ENCODE measurements at regions not wholly inside any gene's neighbourhood (a gene's known extent, or its start where the extent isn't known, plus 50 kb on each side); places are given as distances from the start of the nearest gene placed in this dataset.
A peak's percentile ranks its signal among the peaks of the same experiment; 100 is the strongest.
"Not testable (repeated sequence)": the region's sequence is repeated elsewhere in the genome, so short reads cannot be mapped to it uniquely, and the experiment has no call there.

GRCh38 chr4:15198070-15198727 is 195.9 kb downstream of the CPEB2 start:
- Histone ChIP-seq H3K27ac (ENCODE audit: low read depth in 1 of 2, low read length in 1 of 2) (no peak overlapping the region), H3K36me3 (ENCODE audit: control insufficient read depth in 4 of 4, insufficient read depth in 4 of 4, low read length in 4 of 4) (no peaks in the 10 kb centered on the region), H3K9ac (ENCODE audit: insufficient read depth in 1 of 2, low read length in 2 of 2) (no peak overlapping the region), H3K4me1 (ENCODE audit: control insufficient read depth in 5 of 5, insufficient read depth in 5 of 5, low read length in 5 of 5) (no peaks in the 10 kb centered on the region), H3K9me3 (ENCODE audit: control insufficient read depth in 4 of 4, insufficient read depth in 3 of 4, low read length in 3 of 4) (no peaks in the 10 kb centered on the region), H3K27me3 (ENCODE audit: control insufficient read depth in 3 of 3, insufficient read depth in 3 of 3, low read length in 2 of 3) (no peaks in the 10 kb centered on the region), H3K4me3 (no peak overlapping the region)
- WGBS, 2 donors, result 70 to 81% methylated on average over 11 of the region's 11 CpGs
- no peak for TF ChIP-seq CTCF (IDR thresholded peaks at IDR 0.05; ENCODE audit: control extremely low read depth, extremely low read depth)
- ATAC-seq (ENCODE audit: insufficient read depth, low FRiP score), result no peak
- DNase-seq, result peak in 1 of 3 donors; percentile 9

GRCh38 chr4:15201782-15202181 is 199.5 kb downstream of the CPEB2 start:
- TF ChIP-seq CTCF (IDR thresholded peaks at IDR 0.05; ENCODE audit: control extremely low read depth, extremely low read depth), result no peak
- Histone ChIP-seq H3K4me3 (no peak overlapping the region), H3K9ac (ENCODE audit: insufficient read depth in 1 of 2, low read length in 2 of 2) (no peak overlapping the region), H3K36me3 (ENCODE audit: control insufficient read depth in 4 of 4, insufficient read depth in 4 of 4, low read length in 4 of 4) (no peaks in the 10 kb centered on the region), H3K27me3 (ENCODE audit: control insufficient read depth in 3 of 3, insufficient read depth in 3 of 3, low read length in 2 of 3) (no peaks in the 10 kb centered on the region), H3K27ac (ENCODE audit: low read depth in 1 of 2, low read length in 1 of 2) (no peak overlapping the region), H3K9me3 (ENCODE audit: control insufficient read depth in 4 of 4, insufficient read depth in 3 of 4, low read length in 3 of 4) (peaks cover 0 to 2% (median under 1%) of the 10 kb centered on the region in 4 donors), H3K4me1 (ENCODE audit: control insufficient read depth in 5 of 5, insufficient read depth in 5 of 5, low read length in 5 of 5) (no peaks in the 10 kb centered on the region)
- WGBS, 2 donors, result 59 to 81% methylated on average over 1 of the region's 1 CpG
- DNase-seq (no peak), ATAC-seq (ENCODE audit: insufficient read depth, low FRiP score) (no peak)

- H3K4me1 ChIP-seq (ENCODE audit: control insufficient read depth in 5 of 5, insufficient read depth in 5 of 5, low read length in 5 of 5), result no peaks in the 10 kb centered on the region
- 82 to 93% methylated on average over 2 of the region's 2 CpGs for WGBS, 2 donors
- no peaks in the 10 kb centered on the region for H3K36me3 ChIP-seq (ENCODE audit: control insufficient read depth in 4 of 4, insufficient read depth in 4 of 4, low read length in 4 of 4)
- ATAC-seq (ENCODE audit: insufficient read depth, low FRiP score), result no peak
- TF ChIP-seq CTCF (IDR thresholded peaks at IDR 0.05; ENCODE audit: control extremely low read depth, extremely low read depth), result no peak
- DNase-seq, result no peak
- H3K9ac ChIP-seq (ENCODE audit: insufficient read depth in 1 of 2, low read length in 2 of 2), result no peak overlapping the region
- no peak overlapping the region for H3K4me3 ChIP-seq
- H3K27me3 ChIP-seq (ENCODE audit: control insufficient read depth in 3 of 3, insufficient read depth in 3 of 3, low read length in 2 of 3), result no peaks in the 10 kb centered on the region
- H3K27ac ChIP-seq (ENCODE audit: low read depth in 1 of 2, low read length in 1 of 2), result no peak overlapping the region
- H3K9me3 ChIP-seq (ENCODE audit: control insufficient read depth in 4 of 4, insufficient read depth in 3 of 4, low read length in 3 of 4), result peaks cover 0 to 6% (median 1%) of the 10 kb centered on the region in 4 donors
Observed at GRCh38 chr4:15202481-15202880, 200.2 kb downstream of the CPEB2 start.

GRCh38 chr4:15206526-15206925 is 204.2 kb downstream of the CPEB2 start:
- not testable (repeated sequence) for H3K27ac ChIP-seq (ENCODE audit: low read depth in 1 of 2, low read length in 1 of 2); H3K27me3 ChIP-seq (ENCODE audit: control insufficient read depth in 3 of 3, insufficient read depth in 3 of 3, low read length in 2 of 3); ATAC-seq (ENCODE audit: insufficient read depth, low FRiP score); H3K9me3 ChIP-seq (ENCODE audit: control insufficient read depth in 4 of 4, insufficient read depth in 3 of 4, low read length in 3 of 4); DNase-seq; H3K36me3 ChIP-seq (ENCODE audit: control insufficient read depth in 4 of 4, insufficient read depth in 4 of 4, low read length in 4 of 4); H3K9ac ChIP-seq (ENCODE audit: insufficient read depth in 1 of 2, low read length in 2 of 2); H3K4me3 ChIP-seq; H3K4me1 ChIP-seq (ENCODE audit: control insufficient read depth in 5 of 5, insufficient read depth in 5 of 5, low read length in 5 of 5)
- WGBS, 2 donors, result 60 to 84% methylated on average over 3 of the region's 3 CpGs

Measured in lung (tissue), 11 donors.